ENCODE measurements at regions not wholly inside any gene's neighbourhood (a gene's known extent, or its start where the extent isn't known, plus 50 kb on each side); places are given as distances from the start of the nearest gene placed in this dataset.

DNA sequence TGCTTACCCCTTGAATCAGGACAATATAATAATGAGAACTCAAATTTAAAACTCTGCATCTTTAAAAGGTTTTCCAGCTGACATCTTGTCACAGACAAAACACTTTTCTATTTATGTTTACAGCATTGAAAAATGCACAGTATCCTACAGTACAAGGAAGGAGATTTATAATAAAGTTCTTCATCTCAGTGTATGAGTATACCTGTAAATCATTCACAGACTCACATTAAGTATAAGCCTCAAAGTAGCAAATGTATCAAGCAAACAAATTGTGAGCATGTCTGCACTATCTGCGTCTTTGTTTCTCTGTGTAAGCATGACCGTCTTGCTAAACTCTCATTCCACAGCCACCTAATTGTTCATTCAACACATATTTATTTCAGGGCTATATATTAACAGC, 52.8 kb downstream of the PPP1R2C start:
- DNase-seq (ENCODE audit: low spot score) = no peak

DNA sequence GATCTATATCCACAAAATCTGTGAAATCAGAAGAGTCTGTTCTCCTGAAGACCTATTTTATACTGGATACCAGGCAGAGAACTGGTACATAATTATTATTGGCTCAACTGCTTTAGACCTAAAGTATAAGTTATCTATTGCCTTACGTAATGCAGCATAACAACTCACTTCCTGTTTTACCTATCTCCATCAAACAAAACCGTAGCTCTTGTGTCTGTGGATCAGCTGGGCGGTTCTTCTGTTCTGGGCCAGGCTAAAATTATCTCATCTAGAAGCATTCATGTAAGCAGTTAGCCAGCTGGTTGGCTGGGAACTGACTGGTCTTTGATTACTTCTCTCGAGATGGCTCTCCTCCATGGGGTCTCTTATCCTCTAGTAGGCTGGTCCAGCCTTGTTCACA, 57.8 kb downstream of the PPP1R2C start:
- DNase-seq (ENCODE audit: low spot score) = no peak

DNA sequence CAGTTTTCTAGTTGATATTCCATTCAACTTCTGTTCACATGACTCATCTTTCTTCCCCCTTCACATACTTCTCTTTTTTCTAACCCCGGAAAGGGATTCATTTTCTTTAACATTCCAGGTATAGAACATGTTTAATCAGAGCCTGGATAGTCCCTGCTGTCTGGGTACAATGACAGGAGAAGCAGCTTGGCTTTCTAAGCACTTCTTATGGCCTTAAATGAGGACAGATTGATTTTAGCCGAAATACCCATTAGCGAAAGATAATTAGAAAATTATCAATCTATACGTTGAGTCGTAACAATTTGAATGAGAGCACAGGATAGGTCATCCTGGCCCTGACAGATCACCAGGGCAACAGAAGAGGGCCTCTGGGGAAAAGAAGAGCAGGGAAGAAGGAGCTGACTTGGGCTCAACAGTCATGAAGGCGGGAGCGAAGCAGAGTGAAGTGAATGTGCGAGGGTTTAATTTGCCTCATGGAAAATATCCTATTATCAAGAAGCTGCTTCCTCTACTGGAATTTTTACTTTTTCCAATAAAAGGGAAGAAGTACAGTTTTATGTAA, 62.2 kb downstream of the PPP1R2C start:
- DNase-seq (ENCODE audit: low spot score) = no peak

DNA sequence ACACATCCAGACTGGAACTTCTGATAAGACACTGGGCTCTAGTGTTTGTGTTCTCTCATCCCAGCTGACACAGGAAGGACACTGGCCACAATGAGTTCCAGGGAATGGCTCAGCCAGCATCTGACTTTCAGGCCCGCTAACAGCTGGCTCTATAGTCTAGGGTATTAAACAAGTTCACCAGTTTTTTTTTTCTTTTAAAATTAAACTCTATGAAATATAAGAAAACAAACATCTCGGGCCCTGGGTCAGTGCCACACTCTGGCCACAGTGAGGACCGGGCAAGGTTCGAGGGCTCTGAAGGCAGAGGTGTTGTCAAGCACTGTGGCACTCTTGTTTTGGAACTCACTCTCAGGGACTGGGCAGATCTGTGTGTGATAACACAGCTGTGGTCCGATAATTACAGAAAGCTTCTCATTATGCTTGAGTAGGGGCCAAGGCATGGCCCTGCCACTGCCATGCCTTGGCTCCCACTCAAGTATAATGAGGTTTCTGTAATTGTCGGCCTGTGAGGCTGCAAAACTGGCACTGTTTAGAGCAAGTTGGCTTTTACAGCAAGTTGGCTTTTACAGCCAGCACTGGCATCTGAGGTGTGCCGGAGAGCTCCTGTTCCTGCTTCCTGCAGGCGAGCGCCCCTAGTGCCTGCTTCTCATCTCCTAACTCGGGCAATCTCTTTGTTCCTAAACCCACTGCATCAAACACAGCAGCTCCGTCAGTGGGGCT, 62.8 kb downstream of the PPP1R2C start:
- peak; percentile 54 for DNase-seq (ENCODE audit: low spot score)

DNA sequence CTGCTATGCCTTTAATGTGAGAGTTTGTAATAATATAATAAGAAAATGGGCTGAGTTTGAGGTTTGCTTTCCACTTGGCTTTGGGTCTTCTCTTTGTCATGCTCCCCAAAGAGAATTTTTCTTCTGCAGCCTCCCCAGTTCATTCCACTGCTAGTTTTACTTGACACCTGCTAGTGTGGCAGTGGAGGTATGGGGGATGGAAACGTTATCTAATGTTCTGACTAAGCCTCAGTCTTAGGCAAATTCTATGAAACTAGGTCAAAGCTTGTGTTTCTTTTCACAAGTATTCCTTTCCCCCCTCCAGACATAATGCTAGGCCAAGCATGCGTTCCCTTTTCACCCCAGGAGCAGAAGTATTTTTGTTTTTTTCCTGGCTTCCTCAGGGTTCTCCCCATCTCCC, 67.5 kb downstream of the PPP1R2C start:
- no peak for DNase-seq (ENCODE audit: low spot score)

DNA sequence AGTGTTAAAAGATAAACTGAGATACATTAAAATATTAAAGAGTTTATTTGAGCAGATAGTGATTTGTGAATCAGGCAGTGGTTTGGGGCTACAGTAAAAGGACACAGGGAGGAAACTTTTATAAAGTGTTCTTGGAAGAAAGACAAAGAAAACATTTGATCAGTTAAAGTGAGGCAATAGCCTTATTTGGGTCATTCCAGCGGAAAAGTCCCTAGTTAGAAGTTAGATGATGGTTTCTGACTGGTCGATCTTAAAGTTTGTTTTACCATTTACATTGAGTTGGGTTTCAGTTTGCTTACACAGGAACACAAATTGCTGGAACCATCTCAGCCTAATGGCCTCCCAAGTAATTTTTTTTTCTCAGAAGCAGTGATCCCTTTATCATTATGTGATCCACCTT, 69.7 kb downstream of the PPP1R2C start:
- DNase-seq (ENCODE audit: low spot score) = no peak

DNA sequence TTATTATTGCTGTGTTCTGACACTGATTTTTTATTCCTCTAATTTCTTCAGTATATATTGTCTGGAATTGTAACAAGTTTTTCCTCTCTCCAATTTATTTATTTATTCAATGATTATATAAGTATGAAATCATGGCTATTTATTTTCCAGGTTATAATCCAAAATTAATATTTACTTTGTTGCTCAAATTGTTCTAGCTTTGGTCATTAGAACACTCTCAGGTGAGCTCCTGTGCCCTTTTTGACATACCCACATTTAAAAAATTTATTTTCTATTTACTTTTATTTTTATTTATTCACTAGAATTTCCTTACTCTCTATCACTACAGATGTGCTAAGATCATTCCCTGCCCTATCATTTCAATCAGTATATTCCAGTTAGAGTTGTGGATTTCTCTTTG, 70.2 kb downstream of the PPP1R2C start:
- DNase-seq (ENCODE audit: low spot score) = no peak

DNA sequence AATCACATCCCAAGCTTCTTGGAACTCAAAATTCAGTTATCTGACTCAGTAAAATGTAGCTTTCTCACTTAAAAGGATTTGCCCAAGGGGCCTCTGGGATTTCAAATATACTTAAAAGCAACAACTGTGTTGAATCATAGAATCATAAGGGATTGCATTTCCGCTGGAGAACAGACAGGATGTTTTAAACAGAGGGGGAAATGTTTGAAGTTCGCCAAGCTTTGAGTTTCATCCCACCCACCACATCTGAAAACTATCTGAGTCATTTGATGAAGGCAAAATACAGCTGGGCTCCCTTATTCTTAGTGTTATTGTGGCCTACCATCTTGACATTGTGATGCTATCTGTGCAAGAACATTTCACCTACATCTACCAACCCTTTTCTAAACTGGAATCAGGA, 73.5 kb downstream of the PPP1R2C start:
- no peak for DNase-seq (ENCODE audit: low spot score)

DNA sequence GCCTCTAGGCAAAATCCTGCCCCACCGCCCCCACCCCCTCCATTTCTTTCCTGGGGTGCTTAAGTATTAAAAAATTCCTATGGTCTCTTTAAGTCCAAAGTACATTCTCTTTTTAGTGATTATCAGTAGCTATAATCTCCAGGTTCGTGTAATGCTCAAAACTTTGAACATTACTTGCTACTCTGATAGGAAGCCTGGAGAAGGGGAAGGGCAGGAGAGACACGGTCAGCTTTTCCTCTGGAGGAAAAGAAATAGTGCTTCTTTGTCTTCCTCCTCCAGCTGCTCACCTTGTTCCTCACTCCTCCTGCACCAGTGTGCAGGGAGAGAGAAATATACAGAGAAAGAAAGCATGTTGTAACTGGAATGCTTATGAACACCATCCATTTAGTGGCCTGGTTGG, 80.4 kb downstream of the PPP1R2C start:
- no peak for DNase-seq (ENCODE audit: low spot score)

DNA sequence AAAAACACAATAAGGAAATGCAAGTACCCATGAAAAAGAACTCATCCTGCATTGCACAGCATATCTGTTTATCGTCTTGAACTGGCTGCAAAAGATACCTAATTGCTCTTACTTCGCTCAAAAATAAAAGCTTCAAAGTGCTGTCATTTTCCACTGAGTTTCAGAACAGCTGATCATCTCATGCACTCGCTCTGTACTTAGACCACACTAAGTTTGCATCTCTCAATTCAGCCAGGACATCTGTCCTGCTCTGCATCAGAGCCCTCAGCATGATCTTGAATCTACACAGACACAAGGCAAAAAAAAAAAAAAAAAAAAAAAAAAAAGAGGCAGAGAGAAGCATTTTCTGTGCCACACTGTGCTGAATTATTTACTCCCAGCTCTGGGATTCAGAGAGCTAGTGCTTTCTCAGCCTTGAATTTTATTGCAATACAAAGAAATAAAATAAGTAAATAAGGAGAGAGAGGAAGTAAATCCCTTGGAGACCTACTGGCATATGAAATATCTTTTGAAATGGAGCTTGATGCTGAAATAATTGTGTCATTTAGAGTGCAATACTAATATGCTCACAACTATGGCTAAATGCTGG, 81.3 kb downstream of the PPP1R2C start:
- no peak for DNase-seq (ENCODE audit: low spot score)

DNA sequence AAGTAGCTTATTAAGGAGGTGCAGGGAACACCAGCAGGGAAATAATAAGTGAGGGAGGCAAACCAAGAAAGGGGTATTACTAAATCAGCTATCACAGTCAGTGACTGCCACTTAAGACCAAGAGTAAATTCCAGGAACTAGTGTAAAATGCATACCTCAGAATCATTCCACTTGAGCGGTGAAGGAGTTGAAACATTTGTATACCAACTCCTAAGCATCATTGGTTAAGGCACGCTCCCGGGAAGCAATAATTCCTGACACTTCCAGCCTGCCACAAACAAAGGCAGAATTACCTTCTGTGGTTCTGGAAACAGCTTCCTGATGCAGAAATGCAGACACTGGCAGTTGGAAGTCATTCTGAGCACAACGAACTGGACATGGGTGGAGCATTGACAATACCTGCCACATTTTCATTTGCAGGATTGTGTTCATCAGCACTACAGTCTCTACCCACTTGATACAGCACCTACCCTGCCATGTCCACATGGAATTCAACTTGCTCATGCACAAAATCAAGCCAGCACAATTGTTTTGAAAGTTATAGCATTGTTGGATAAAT, 82.1 kb downstream of the PPP1R2C start:
- no peak for DNase-seq (ENCODE audit: low spot score)

DNA sequence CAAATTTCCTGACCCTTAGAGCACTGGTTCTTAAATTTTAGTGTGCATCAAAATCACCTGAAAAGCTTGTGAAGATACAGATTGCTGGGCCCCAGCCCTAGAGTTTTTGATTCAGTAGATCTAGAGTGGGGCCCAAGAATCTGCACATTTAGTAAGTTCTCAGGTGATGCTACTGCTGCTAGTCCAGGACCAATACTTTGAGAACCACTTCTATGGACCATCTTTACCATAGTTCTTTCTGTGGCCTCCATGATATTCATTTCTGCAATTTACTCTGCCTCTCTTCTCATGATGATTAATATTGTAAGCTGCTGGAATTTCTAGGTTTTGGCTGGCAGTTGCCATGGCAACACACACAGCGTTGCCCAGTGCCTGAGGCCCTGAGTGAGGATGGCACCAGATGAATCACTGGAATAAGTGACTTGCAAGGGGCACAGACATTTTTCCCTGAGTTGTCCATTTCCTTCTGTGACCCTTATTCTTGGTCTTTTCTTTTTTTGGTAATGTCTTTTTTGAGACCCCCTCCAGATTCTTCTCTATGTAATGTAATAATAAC, 83.6 kb downstream of the PPP1R2C start:
- no peak for DNase-seq (ENCODE audit: low spot score)

DNA sequence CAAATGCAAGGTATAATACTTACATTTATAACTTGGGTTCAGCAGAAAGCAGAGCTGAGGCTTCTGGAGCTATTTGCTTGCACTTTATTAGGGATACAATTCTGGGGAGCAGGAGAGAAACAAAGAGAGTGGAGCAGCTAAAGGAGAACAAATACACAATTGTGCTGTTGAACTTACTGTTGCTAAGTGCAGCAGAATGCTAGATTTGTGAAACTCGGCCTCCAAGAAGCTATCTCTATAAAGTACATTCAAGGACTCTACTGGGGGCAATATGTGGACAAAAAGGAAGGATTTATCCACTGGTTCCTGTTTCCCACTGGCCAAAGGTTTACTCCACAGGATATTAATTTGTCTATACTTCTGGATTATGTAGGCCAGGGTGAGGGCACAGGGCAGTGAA, 86.8 kb downstream of the PPP1R2C start:
- no peak for DNase-seq (ENCODE audit: low spot score)

DNA sequence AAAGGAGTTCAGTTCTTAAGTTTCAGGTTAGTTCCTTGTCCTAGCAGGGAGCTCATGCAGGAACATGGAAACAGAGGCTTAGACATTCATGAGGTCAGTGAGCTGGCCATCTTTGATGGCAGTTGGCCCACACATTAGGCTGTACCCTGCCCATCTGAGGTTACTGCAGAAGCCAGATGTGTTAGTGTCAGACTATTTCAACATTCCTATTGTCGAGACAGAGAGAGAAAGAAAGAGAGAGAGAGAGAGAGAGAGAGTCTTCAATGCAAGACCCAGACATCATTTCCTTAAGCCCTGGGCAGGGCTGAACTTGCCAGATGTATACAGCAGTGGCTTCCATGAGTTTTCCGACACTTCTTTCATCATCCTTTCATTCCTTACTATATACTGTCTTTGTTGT, 91.3 kb downstream of the PPP1R2C start:
- no peak for DNase-seq (ENCODE audit: low spot score)

DNA sequence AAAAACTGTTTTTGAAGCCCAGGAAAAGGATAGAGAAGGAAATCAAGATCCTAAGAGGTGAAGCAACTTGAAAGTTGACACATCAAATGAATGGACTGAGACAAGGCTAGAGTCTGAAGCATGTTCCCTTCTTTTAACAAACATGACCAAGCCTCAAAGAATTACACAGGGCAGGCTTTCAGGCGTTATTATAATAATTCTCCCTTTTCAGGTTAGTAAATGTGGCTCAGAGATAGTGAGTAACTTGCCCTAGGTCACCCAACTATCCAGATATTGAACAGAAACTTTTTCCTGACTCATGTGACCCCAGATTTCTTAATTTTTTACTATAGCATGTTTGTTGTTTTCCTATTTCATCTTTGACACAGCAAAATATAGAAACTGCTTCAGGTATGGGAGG, 91.7 kb downstream of the PPP1R2C start:
- no peak for DNase-seq (ENCODE audit: low spot score)

DNA sequence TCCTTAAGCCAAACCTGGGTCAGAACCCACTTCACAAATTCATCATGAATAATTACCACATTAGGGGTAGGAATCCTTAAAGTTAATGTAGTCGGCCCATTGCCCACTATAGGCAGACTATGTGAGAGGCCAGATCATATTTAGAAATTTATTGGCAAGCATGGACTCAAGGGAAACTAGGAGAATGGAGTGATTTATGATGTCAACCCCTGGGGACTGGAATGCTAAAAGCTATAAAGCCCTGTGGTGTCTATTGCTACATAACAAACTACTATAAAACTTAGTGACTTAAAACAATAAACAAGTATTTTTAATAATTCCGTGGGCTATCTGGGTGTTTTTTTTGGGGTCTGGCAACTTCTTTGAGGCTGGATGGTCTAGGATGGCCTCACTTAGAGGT, 93.9 kb downstream of the PPP1R2C start:
- no peak for DNase-seq (ENCODE audit: low spot score)

DNA sequence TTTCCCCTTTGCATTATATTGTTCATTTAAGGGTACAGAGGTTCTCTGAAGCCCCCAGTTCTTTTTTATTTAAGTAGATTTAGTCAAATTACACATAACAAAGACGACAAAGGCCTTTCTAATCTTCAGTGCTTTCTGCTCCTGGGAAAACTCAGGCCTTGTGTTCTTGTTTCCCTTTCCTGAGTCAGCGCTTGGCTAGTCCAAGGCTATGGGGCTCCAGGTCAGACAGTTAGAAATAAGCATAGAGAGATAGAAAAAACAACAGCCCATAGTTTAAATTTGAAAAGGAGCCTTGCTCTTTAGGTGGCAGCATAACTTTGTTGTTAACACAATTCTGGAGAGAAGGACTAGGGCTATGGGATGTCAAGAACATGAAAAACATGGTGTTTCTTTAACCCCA, 97.3 kb downstream of the PPP1R2C start:
- no peak for DNase-seq (ENCODE audit: low spot score)

DNA sequence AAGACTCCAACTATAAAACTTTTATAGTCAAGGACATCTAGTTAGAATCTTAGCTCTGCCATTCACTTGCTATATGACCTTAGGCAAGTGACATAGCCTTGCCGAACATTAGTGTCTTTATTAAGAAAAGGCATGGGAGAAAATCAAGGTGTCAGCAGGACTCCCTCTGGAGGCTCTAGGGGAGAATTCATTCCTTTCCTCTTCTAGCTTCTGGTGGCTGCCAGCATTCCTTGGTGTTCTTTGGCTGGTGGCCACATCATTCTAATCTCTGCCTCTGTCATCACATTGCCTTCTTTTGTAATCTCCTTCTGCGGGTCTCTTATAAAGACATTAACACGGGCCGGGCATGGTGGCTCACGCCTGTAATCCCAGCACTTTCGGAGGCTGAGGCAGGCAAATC, 99.8 kb downstream of the PPP1R2C start:
- DNase-seq (ENCODE audit: low spot score) = no peak

DNA sequence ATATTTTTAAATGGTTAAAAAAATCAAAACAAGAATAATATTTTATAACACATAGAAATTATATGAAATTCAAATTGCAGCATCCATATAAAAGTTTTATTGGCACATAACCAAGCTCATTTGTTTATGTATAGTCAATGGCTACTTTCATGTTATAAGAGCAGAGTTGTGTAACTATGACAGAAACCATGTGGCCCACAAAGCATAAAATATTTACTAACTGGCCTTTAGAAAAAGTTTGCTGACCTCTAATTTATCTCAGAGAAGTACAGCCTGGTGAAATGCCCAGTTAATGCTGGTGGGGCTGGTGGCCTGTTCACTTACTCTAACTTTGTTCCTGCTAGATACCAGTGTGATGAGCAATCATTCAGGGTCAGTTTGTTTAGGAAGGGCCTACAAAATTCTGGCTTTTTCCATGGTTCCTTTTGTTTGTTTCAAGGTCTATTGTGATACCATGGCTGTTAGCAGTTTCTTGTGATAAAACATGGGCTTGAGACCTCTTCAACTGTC, 104.6 kb downstream of the PPP1R2C start:
- no peak for DNase-seq (ENCODE audit: low spot score)

DNA sequence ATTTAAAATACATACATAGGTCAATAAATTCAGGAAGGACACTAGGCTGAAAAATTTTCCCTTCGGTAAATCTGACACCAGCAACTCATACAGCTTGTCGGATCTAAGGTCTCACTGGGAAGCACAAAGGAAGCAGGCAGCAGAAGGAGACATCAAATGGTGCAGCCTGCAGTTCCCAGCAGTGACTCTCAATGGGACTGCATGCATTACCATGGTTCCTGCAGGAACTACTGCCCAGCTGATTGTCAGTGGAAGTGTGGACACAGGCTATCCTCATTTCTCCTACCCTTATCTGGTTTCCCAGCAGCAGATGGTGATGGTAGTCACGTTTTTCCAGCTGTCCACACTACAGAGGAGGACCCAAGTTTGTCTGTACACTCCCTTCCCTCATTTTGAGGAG, 113.3 kb downstream of the PPP1R2C start:
- no peak for DNase-seq (ENCODE audit: low spot score)

DNA sequence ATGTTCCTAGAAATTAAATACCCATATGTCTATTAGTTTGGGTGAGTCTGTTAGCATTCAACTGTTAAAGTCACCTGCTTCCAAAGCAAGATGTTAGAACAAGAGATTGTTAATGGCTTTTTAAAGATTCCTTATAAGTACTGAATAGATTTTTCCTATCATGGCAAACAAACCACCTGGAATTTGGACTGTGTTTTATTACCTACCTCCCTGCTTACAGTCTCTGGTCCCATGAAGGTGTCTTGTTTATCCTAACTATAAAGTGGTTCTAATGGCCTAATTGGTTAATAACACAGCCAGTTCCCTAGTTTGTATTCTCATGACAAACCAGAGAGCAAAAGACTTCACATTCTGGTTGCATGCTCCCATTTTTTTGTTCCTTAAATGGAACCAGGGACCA, 149.5 kb downstream of the PPP1R2C start:
- DNase-seq (ENCODE audit: low spot score) = no peak

DNA sequence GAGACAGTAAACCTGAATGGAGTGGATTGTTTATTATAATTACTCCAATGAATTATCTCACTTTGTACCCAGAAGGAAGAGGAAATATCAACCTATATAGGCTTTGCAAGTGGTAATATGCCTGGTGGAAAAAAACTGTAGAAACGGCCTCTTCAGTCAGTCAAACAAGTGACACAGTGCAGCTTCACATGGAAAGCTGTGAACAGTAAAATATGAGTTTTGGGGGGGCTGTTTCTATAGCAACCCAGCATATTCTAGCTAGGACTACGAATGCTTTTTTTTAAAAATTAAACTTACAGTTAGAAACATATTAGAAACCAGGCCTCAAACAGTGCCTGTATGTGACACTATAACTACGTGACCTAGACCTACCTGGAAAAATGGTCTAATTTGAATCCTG, 150.1 kb downstream of the PPP1R2C start:
- no peak for DNase-seq (ENCODE audit: low spot score)

DNA sequence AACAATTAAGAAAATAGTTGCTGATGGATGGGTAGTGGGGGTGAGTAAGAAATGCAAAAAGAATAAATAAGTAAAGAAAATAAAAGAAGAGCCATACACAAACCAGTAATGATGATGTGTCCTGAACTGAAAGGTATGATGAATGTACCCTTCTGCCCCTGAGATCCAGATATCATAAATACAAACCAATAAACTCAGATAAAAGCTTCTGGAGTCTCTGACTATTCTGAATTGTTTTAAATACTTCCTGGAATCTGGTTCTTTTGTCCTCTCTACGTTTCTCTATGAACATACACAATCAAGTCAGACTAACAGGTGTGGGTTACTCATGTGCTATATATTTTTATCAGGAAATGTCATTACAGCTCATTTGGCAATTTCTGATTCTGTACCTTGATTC, 153.4 kb downstream of the PPP1R2C start:
- DNase-seq (ENCODE audit: low spot score) = no peak

Measured in ureter (tissue), 1 donor.